ENCODE measurements at regions not wholly inside any gene's neighbourhood (a gene's known extent, or its start where the extent isn't known, plus 50 kb on each side); places are given as distances from the start of the nearest gene placed in this dataset.
"Not testable (repeated sequence)": the region's sequence is repeated elsewhere in the genome, so short reads cannot be mapped to it uniquely, and the experiment has no call there.

GRCh38 chr1:47491341-47491753 lies 53.5 kb downstream of the FOXD2 start:
- CTCF ChIA-PET, result no interaction called here
- POLR2A ChIA-PET, result no interaction called here

- POLR2A ChIA-PET, result no interaction called here
- CTCF ChIA-PET, result interaction anchor here (1.2 kb wide), 1 partner anchor 9 kb away, joined by 3 read pairs; no protein-coding TSS in a partner anchor
These were observed 57.4 kb downstream of the FOXD2 start for GRCh38 chr1:47495176-47495713.

GRCh38 chr1:47498551-47498950 lies 60.7 kb downstream of the FOXD2 start:
- ChIA-PET CTCF (no interaction called here), POLR2A (no interaction called here)

GRCh38 chr1:47501069-47501468 lies 63.2 kb downstream of the FOXD2 start:
- ChIA-PET CTCF (interaction anchor here (0.8 kb wide), 1 partner anchor 16 kb away, joined by 3 read pairs; no protein-coding TSS in a partner anchor), POLR2A (no interaction called here)

- CTCF ChIA-PET, result no interaction called here
- POLR2A ChIA-PET, result no interaction called here
These were observed 65.0 kb downstream of the FOXD2 start for GRCh38 chr1:47502746-47503370.

- POLR2A ChIA-PET, result not testable (repeated sequence)
- CTCF ChIA-PET, result interaction anchor here (1.0 kb wide), 1 partner anchor 9 kb away, joined by 3 read pairs; no protein-coding TSS in a partner anchor
These were observed 67.0 kb downstream of the FOXD2 start for GRCh38 chr1:47504840-47505239.

GRCh38 chr1:47505267-47505666 lies 67.4 kb downstream of the FOXD2 start:
- ChIA-PET POLR2A (no interaction called here), CTCF (no interaction called here)

- POLR2A ChIA-PET, result no interaction called here
These were observed 68.2 kb downstream of the FOXD2 start for GRCh38 chr1:47506053-47506452.

GRCh38 chr1:47507144-47507543 lies 69.3 kb downstream of the FOXD2 start:
- CTCF ChIA-PET, result no interaction called here
- POLR2A ChIA-PET, result no interaction called here

More at GRCh38 chr1:47506053-47506452, 68.2 kb downstream of the FOXD2 start:
- CTCF ChIA-PET, result no interaction called here

- ChIA-PET POLR2A (no interaction called here), CTCF (interaction anchor here (0.6 kb wide), 1 partner anchor 172 kb away, joined by 5 read pairs; no protein-coding TSS in a partner anchor)
These were observed 70.2 kb downstream of the FOXD2 start for GRCh38 chr1:47507881-47508701.

GRCh38 chr1:47508702-47509431 lies 71.0 kb downstream of the FOXD2 start:
- POLR2A ChIA-PET, result no interaction called here
- CTCF ChIA-PET, result no interaction called here

- CTCF ChIA-PET, result no interaction called here
- POLR2A ChIA-PET, result no interaction called here
These were observed 72.5 kb downstream of the FOXD2 start for GRCh38 chr1:47510282-47510811.

- ChIA-PET CTCF (no interaction called here), POLR2A (no interaction called here)
These were observed 74.0 kb downstream of the FOXD2 start for GRCh38 chr1:47511825-47512224.

- CTCF ChIA-PET, result no interaction called here
- POLR2A ChIA-PET, result no interaction called here
These were observed 75.5 kb downstream of the FOXD2 start for GRCh38 chr1:47513393-47513792.

GRCh38 chr1:47514229-47514628 lies 76.4 kb downstream of the FOXD2 start:
- POLR2A ChIA-PET, result no interaction called here

GRCh38 chr1:47515164-47515789 lies 77.4 kb downstream of the FOXD2 start:
- CTCF ChIA-PET, result no interaction called here
- POLR2A ChIA-PET, result no interaction called here

More at GRCh38 chr1:47514229-47514628, 76.4 kb downstream of the FOXD2 start:
- CTCF ChIA-PET, result no interaction called here

- ChIA-PET CTCF (interaction anchor here (1.5 kb wide), 1 partner anchor 80 kb away, joined by 4 read pairs; the partner anchor contains the start of gene FOXD2), POLR2A (no interaction called here)
These were observed 80.1 kb downstream of the FOXD2 start for GRCh38 chr1:47517946-47518345.

GRCh38 chr1:47519491-47519890 lies 81.6 kb downstream of the FOXD2 start:
- CTCF ChIA-PET, result no interaction called here
- POLR2A ChIA-PET, result no interaction called here

GRCh38 chr1:47519971-47520370 lies 82.1 kb downstream of the FOXD2 start:
- CTCF ChIA-PET, result no interaction called here
- POLR2A ChIA-PET, result no interaction called here
